ENCODE measurements at regions not wholly inside any gene's neighbourhood (a gene's known extent, or its start where the extent isn't known, plus 50 kb on each side); places are given as distances from the start of the nearest gene placed in this dataset.

GRCh38 chr22:49305214-49305965 is 522.3 kb downstream of the BRD1 start (continued):
- no peak for TF ChIP-seq ZNF800 (CRISPR knock-in tag; IDR thresholded peaks at IDR 0.05)
- TF ChIP-seq SMAD9 (CRISPR knock-in tag; IDR thresholded peaks at IDR 0.05), result no peak
- no peak for TF ChIP-seq BRCA1 (CRISPR knock-in tag; IDR thresholded peaks at IDR 0.05)
- TF ChIP-seq ZNF431 (CRISPR knock-in tag; IDR thresholded peaks at IDR 0.05; ENCODE audit: borderline replicate concordance, low read depth), result no peak
- no peak for TF ChIP-seq ZBTB44 (CRISPR knock-in tag; IDR thresholded peaks at IDR 0.05)
- TF ChIP-seq ZBTB7B (CRISPR knock-in tag; IDR thresholded peaks at IDR 0.05), result 0 out of 2 replicates have a peak, but pooled peaks have one; percentile 30
- TF ChIP-seq SMC3 (IDR thresholded peaks at IDR 0.05; ENCODE audit: low read length), result peak; percentile 62; the same call in 1 of the 2 replicates
- no peak for TF ChIP-seq RAD51 (IDR thresholded peaks at IDR 0.05; ENCODE audit: borderline replicate concordance)
- TF ChIP-seq ZNF34 (CRISPR knock-in tag; IDR thresholded peaks at IDR 0.05; ENCODE audit: borderline replicate concordance), result no peak
- TF ChIP-seq MTA3 (CRISPR knock-in tag; IDR thresholded peaks at IDR 0.05), result no peak
- 0 out of 4 replicates have a peak, but pooled peaks of 1 of the 2 experiments have one; percentile 27 for TF ChIP-seq KLF16 (CRISPR knock-in tag; IDR thresholded peaks at IDR 0.05)
- TF ChIP-seq KAT8 (CRISPR knock-in tag; IDR thresholded peaks at IDR 0.05), result no peak
- TF ChIP-seq KDM2A (CRISPR knock-in tag; IDR thresholded peaks at IDR 0.05; ENCODE audit: borderline replicate concordance, low read depth), result peak; percentile 62; the same call in 1 of the 2 replicates
- TF ChIP-seq ZNF816 (CRISPR knock-in tag; IDR thresholded peaks at IDR 0.05; ENCODE audit: borderline replicate concordance), result no peak
- TF ChIP-seq RBFOX2 (IDR thresholded peaks at IDR 0.05; ENCODE audit: low read depth, low read length), result no peak
- no peak; the same call in 1 of the 2 replicates for TF ChIP-seq KDM5B (CRISPR knock-in tag; IDR thresholded peaks at IDR 0.05; ENCODE audit: borderline replicate concordance)
- TF ChIP-seq SETDB1 (CRISPR knock-in tag; IDR thresholded peaks at IDR 0.05; ENCODE audit: borderline replicate concordance), result no peak
- no peak for TF ChIP-seq ZNF256 (CRISPR knock-in tag; conservative IDR thresholded peaks at IDR 0.05)
- no peak for TF ChIP-seq ZNF446 (CRISPR knock-in tag; IDR thresholded peaks at IDR 0.05)
- no peak for TF ChIP-seq SNAPC2 (CRISPR knock-in tag; IDR thresholded peaks at IDR 0.05)
- no peak for TF ChIP-seq ZNF670 (CRISPR knock-in tag; IDR thresholded peaks at IDR 0.05; ENCODE audit: borderline replicate concordance)
- no peak for TF ChIP-seq ZSCAN31 (CRISPR knock-in tag; IDR thresholded peaks at IDR 0.05; ENCODE audit: low read depth)
- TF ChIP-seq ZNF547 (CRISPR knock-in tag; IDR thresholded peaks at IDR 0.05), result no peak
- TF ChIP-seq ZNF724P (CRISPR knock-in tag; IDR thresholded peaks at IDR 0.05; ENCODE audit: borderline replicate concordance), result no peak
- TF ChIP-seq USF2 (IDR thresholded peaks at IDR 0.05; ENCODE audit: low read depth, low read length), result peak; percentile 23; the same call in 1 of the 2 replicates
- no peak for TF ChIP-seq USF2 (CRISPR knock-in tag; IDR thresholded peaks at IDR 0.05; ENCODE audit: borderline replicate concordance)

Measured in HepG2 (cell line).